Heart right ventricle (tissue), 16 donors: ENCODE measurements at regions not wholly inside any gene's neighbourhood (a gene's known extent, or its start where the extent isn't known, plus 50 kb on each side); places are given as distances from the start of the nearest gene placed in this dataset.

Source experiments
- ATAC-seq, 8 donors: fragments of 200-7000 bp; cut with Tn5 transposase; one replicate each; pipeline ENCODE4 v1.9.1; 2020; ENCODE audit warnings: mild to moderate bottlenecking in 8 of 8, moderate library complexity in 8 of 8, moderate number of reproducible peaks in 1 of 8
- DNase-seq, 2 donors: peaks; one replicate each; pipeline ENCODE4 v3.0.0-alpha.2; 2020
- H3K27ac ChIP-seq, 10 donors: fragments of 200-600 bp; sonication (generic) in 2 of 10; one replicate each; pipeline versions ENCODE4 v1.5.0 to v1.8.0; 2020 to 2022; ENCODE audit warnings: mild to moderate bottlenecking in 3 of 10
- H3K27me3 ChIP-seq, 7 donors: fragments of 200-600 bp; one replicate each; pipeline ENCODE4 v1.8.0; 2021 to 2022; ENCODE audit warnings: mild to moderate bottlenecking in 2 of 7
- H3K36me3 ChIP-seq, 9 donors: fragments of 200-600 bp; sonication (generic) in 1 of 9; one replicate each; pipeline versions ENCODE4 v1.5.0 to v1.8.0; 2020 to 2022; ENCODE audit warnings: mild to moderate bottlenecking in 2 of 9
- H3K4me1 ChIP-seq, 9 donors: fragments of 200-600 bp; sonication (generic) in 1 of 9; one replicate each; pipeline versions ENCODE4 v1.5.0 to v1.8.0; 2020 to 2022; ENCODE audit warnings: mild to moderate bottlenecking in 4 of 9
- H3K4me3 ChIP-seq, 10 donors: fragments of 200-600 bp; sonication (generic) in 2 of 10; one replicate each; pipeline versions ENCODE4 v1.5.0 to v1.8.0; 2020 to 2022; ENCODE audit warnings: mild to moderate bottlenecking in 7 of 10, moderate library complexity in 2 of 10
- H3K9me3 ChIP-seq, 11 donors: fragments of 200-600 bp in 10 of 11; sonication (generic) in 2 of 11; one replicate each; pipeline versions ENCODE4 v1.5.0 to v1.8.0; 2013 to 2022; ENCODE audit warnings: mild to moderate bottlenecking in 2 of 11, control low read depth in 1 of 11, moderate library complexity in 1 of 11
- CTCF ChIP-seq, 9 donors: fragments of 200-600 bp; sonication (generic) in 2 of 9; IDR thresholded peaks; one replicate each; pipeline versions ENCODE4 v1.5.0 to v1.8.0; 2021 to 2022; ENCODE audit warnings: antibody characterized with exemption in 9 of 9, mild to moderate bottlenecking in 5 of 9, moderate library complexity in 1 of 9
- WGBS, 2 donors: extraction: QIAGEN DNeasy Blood & Tissue Kit; methylation state at CpG; one replicate each; pipeline ENCODE4 v1.1.7; 2013; ENCODE audit warnings: inconsistent platforms in 1 of 2; 5-methylcytosine and 5-hydroxymethylcytosine counted together
- intact Hi-C, 10 donors: fragments of 100-400 bp; cut with DNase I; formaldehyde crosslinking; loops; one replicate each; pipeline versions ENCODE4 v1.11.1 to v1.14.2; 2022
- donor health status: Arrhythmogenic right ventricular cardiomyopathy.
- donor health status: ischemic (EF 13 %, LVEDD 7.1; RV severe dilation, severe dysfunction).
- donor health status: healthy with polysubstance abuse.
- donor health status: DM: no; HTN: yes; CAD: no.
- donor health status: DM: no; HTN: no; CAD: no.
- donor health status: ischemic (EF 25% LVEDD 6.9; RV normal size, moderate dysfunction).
- donor health status: ischemic (EF 25% LVEDD 5.7; RV mildly dilated, moderate dysfunction).
- donor health status: healthy.
- donor health status: DM: yes; HTN: yes; CAD: no.
- donor health status: Ischemic cardiomyopathy.
- donor health status: ischemic (EF 35%, LVEDD 5.7; RV mildly dilated, moderate dysfunction).
- donor health status: nonischemic (EF 11% LVEDD 7.7; RV severe dilation, severe dysfunction).
- donor health status: DM: yes; HTN: yes; CAD: no.
- donor health status: PGD.
- donor health status: ischemic (EF 29% LVEDD 5.4; RV normal size, mild dysfunction).
- donor health status: nonischemic (EF 23%, LVEDD 6.1; RV moderate dilation, normal function).

- H3K36me3 ChIP-seq = peaks cover 0 to 15% (median 0%) of the 10 kb centered on the region in 9 donors
- DNase-seq = no peak
- no peaks in the 10 kb centered on the region for H3K27me3 ChIP-seq
- H3K9me3 ChIP-seq = peaks cover 0 to 8% (median 0%) of the 10 kb centered on the region in 11 donors
- H3K27ac ChIP-seq = no peak overlapping the region
- no peak for TF ChIP-seq CTCF (IDR thresholded peaks at IDR 0.05)
- no peak for ATAC-seq
- no peaks in the 10 kb centered on the region for H3K4me1 ChIP-seq
- intact Hi-C loops = no loop called here
- WGBS, 2 donors = 81 to 89% methylated on average over 8 of the region's 8 CpGs
- H3K4me3 ChIP-seq = no peak overlapping the region
These were observed 120.3 kb downstream of the KATNIP start for GRCh38 chr16:27670071-27670810.

GRCh38 chr16:27671410-27671809 lies 121.5 kb downstream of the KATNIP start:
- Histone ChIP-seq H3K27ac (no peak overlapping the region), H3K4me1 (no peaks in the 10 kb centered on the region), H3K27me3 (no peaks in the 10 kb centered on the region), H3K9me3 (peaks cover 0 to 11% (median 0%) of the 10 kb centered on the region in 11 donors), H3K36me3 (peaks cover 0 to 20% (median 0%) of the 10 kb centered on the region in 9 donors), H3K4me3 (no peak overlapping the region)
- intact Hi-C loops = no loop called here
- ATAC-seq (no peak), DNase-seq (no peak)
- WGBS, 2 donors = 93 to 94% methylated on average over 8 of the region's 8 CpGs
- TF ChIP-seq CTCF (IDR thresholded peaks at IDR 0.05) = no peak

- WGBS, 2 donors = 89 to 95% methylated on average over 4 of the region's 4 CpGs
- no peaks in the 10 kb centered on the region for H3K4me1 ChIP-seq
- no peak for TF ChIP-seq CTCF (IDR thresholded peaks at IDR 0.05)
- DNase-seq = no peak
- no peak overlapping the region for H3K27ac ChIP-seq
- no peak for ATAC-seq
- H3K27me3 ChIP-seq = no peaks in the 10 kb centered on the region
- peaks cover 0 to 11% (median 0%) of the 10 kb centered on the region in 11 donors for H3K9me3 ChIP-seq
- H3K36me3 ChIP-seq = peaks cover 0 to 56% (median 12%) of the 10 kb centered on the region in 9 donors
- intact Hi-C loops = no loop called here
- H3K4me3 ChIP-seq = no peak overlapping the region
These were observed 126.9 kb downstream of the KATNIP start for GRCh38 chr16:27676839-27677238.

- no peak overlapping the region for H3K27ac ChIP-seq
- H3K9me3 ChIP-seq = peaks cover 0 to 11% (median 0%) of the 10 kb centered on the region in 11 donors
- no peaks in the 10 kb centered on the region for H3K4me1 ChIP-seq
- peaks cover 0 to 60% (median 16%) of the 10 kb centered on the region in 9 donors for H3K36me3 ChIP-seq
- intact Hi-C loops = no loop called here
- no peaks in the 10 kb centered on the region for H3K27me3 ChIP-seq
- ATAC-seq (no peak), DNase-seq (no peak)
- TF ChIP-seq CTCF (IDR thresholded peaks at IDR 0.05) = no peak
- no peak overlapping the region for H3K4me3 ChIP-seq
- 87 to 91% methylated on average over 3 of the region's 3 CpGs for WGBS, 2 donors
These were observed 127.3 kb downstream of the KATNIP start for GRCh38 chr16:27677263-27677662.
